ENCODE measurements at regions not wholly inside any gene's neighbourhood (a gene's known extent, or its start where the extent isn't known, plus 50 kb on each side); places are given as distances from the start of the nearest gene placed in this dataset.
"Not testable (repeated sequence)": the region's sequence is repeated elsewhere in the genome, so short reads cannot be mapped to it uniquely, and the experiment has no call there.

GRCh38 chr2:208713066-208713745 lies 306.6 kb downstream of the PTH2R start:
- TF ChIP-seq, protein P1, sequence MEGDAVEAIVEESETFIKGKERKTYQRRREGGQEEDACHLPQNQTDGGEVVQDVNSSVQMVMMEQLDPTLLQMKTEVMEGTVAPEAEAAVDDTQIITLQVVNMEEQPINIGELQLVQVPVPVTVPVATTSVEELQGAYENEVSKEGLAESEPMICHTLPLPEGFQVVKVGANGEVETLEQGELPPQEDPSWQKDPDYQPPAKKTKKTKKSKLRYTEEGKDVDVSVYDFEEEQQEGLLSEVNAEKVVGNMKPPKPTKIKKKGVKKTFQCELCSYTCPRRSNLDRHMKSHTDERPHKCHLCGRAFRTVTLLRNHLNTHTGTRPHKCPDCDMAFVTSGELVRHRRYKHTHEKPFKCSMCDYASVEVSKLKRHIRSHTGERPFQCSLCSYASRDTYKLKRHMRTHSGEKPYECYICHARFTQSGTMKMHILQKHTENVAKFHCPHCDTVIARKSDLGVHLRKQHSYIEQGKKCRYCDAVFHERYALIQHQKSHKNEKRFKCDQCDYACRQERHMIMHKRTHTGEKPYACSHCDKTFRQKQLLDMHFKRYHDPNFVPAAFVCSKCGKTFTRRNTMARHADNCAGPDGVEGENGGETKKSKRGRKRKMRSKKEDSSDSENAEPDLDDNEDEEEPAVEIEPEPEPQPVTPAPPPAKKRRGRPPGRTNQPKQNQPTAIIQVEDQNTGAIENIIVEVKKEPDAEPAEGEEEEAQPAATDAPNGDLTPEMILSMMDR (IDR thresholded peaks at IDR 0.05; ENCODE audit: low read length, missing control alignments) = no peak
- DNase-seq (ENCODE audit: low read depth) = no peak

DNA sequence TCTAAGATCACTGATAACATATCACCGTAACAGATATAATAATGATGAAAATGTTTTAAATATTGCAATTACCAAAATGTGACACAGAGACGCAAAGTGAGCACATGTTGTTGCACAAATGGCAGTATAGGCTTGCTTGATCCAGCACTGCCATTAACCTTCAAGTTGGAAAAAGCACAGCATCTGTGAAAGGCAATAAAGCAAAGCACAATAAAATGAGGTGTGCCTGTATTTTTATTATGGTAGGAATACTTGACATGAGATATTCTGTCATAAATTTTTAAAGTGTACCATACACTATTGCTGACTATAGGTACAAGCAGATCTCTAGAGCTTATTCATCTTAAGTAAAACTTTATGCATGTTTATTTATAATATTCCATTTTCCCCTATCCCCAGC lies 312.2 kb downstream of the PTH2R start:
- H3K4me3 ChIP-seq (replicated peaks; ENCODE audit: low read depth, low read length) = no peak overlapping the region
- no peak for DNase-seq (ENCODE audit: low read depth)
- TF ChIP-seq, protein P1 (IDR thresholded peaks at IDR 0.05; ENCODE audit: low read length, missing control alignments) = no peak

More at GRCh38 chr2:208713066-208713745, 306.6 kb downstream of the PTH2R start:
- no peak overlapping the region for H3K4me3 ChIP-seq (replicated peaks; ENCODE audit: low read depth, low read length)

- no peak for DNase-seq (ENCODE audit: low read depth)
- TF ChIP-seq, protein P1 (IDR thresholded peaks at IDR 0.05; ENCODE audit: low read length, missing control alignments) = no peak
- no peak overlapping the region for H3K4me3 ChIP-seq (replicated peaks; ENCODE audit: low read depth, low read length)
Observed at GRCh38 chr2:208722731-208723130, 316.1 kb downstream of the PTH2R start.

DNA sequence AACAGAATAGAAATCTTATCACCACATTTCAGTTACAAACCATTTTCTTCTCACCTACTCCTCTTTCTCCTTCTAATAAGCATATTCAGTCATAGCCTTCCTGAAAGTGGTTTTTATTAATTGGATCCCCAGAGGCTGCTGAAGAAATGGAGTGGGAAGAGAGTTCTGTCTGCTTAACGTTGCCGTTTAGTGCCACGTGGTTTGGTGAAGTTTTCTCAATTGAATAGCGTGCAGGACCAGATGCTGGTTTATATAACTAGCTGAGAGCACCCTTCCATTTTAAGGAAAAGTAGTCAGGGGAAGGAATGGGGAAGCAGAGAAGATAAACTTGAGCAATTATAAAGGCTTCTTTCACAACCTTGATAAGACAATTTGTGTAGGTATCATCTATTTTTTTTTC lies 318.7 kb downstream of the PTH2R start:
- H3K4me3 ChIP-seq (replicated peaks; ENCODE audit: low read depth, low read length) = no peak overlapping the region
- no peak for DNase-seq (ENCODE audit: low read depth)
- TF ChIP-seq, protein P1 (IDR thresholded peaks at IDR 0.05; ENCODE audit: low read length, missing control alignments) = no peak

DNA sequence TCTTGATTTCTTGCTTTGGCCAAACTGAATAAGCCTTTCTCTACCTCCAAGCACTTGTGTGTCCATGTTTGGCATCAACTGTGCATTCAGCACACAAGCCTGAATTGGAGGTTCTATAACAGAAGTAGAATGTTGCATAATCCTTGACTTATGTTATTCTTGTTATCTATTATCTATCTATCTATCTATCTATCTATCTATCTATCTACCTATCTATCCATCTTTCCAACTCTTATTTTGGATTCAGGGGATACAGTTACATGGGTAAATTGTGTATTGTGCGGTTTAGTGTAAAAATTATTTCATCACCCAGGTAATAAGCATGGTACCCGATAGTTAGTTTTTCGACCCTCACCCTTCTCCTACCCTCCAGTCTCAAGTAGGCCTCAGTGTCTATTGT lies 319.6 kb downstream of the PTH2R start:
- DNase-seq (ENCODE audit: low read depth) = no peak
- TF ChIP-seq, protein P1 (IDR thresholded peaks at IDR 0.05; ENCODE audit: low read length, missing control alignments) = no peak
- no peak overlapping the region for H3K4me3 ChIP-seq (replicated peaks; ENCODE audit: low read depth, low read length)

DNA sequence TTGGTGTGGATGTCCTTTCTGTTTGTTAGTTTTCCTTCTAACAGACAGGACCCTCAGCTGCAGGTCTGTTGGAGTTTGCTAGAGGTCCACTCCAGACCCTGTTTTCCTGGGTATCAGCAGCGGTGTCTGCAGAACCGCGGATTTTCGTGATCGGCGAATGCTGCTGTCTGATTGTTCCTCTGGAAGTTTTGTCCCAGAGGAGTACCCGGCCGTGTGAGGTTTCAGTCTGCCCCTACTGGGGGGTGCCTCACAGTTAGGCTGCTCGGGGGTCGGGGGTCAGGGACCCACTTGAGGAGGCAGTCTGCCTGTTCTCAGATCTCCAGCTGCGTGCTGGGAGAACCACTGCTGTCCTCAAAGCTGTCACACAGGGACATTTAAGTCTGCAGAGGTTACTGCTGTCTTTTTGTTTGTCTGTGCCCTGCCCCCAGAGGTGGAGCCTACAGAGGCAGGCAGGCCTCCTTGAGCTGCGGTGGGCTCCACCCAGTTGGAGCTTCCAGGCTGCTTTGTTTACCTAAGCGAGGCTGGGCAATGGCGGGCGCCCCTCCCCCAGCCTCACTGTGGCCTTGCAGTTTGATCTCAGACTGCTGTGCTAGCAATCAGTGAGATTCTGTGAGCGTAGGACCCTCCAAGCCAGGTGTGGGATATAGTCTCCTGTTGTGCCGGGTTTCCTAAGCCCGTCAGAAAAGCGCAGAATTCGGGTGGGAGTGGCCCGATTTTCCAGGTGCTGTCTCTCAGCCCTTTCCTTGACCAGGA lies 345.2 kb downstream of the PTH2R start:
- not testable (repeated sequence) for H3K4me3 ChIP-seq (replicated peaks; ENCODE audit: low read depth, low read length); DNase-seq (ENCODE audit: low read depth)

DNA sequence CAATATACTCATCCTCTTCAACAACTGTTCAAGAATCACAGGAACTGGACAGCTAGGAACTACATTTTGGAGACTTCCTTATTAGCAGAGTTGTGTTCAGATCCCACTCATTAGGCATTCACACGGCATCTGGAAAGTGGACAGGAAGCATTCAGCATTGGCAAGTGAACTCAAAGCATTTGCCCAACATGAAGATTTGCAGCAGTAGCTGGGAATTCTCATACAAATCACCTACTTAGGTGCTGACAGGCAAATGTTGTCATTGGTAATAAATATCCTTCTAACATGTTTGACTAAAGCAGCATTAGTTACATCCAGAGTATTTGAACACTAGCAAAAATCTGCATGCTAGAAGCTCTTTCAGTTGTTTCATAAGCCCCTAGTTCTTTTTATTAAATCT lies 350.8 kb downstream of the PTH2R start:
- no peak for DNase-seq (ENCODE audit: low read depth)
- TF ChIP-seq, protein P1 (IDR thresholded peaks at IDR 0.05; ENCODE audit: low read length, missing control alignments) = no peak

DNA sequence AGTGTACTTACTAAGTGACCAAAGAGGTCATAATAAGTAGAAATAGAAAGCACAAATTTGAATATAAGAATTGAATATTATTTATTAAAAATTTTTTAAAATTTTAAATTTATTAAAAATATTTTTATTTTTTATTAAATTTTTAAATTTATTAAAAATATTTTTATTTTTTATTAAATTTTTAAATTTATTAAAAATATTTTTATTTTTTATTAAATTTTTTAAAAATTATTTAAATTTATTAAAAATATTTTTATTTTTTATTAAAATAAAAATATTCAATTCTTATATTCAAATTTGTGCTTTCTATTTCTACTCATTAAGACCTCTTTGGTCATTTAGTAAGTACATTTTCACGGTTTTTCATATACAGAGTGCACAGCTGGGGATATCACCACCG lies 366.5 kb downstream of the PTH2R start:
- not testable (repeated sequence) for H3K4me3 ChIP-seq (replicated peaks; ENCODE audit: low read depth, low read length); DNase-seq (ENCODE audit: low read depth)

More for the DNA sequence above, 350.8 kb downstream of the PTH2R start:
- no peak overlapping the region for H3K4me3 ChIP-seq (replicated peaks; ENCODE audit: low read depth, low read length)

All from fibroblast of pulmonary artery (primary cell).